DOHH2 (cell line): ENCODE measurements at regions not wholly inside any gene's neighbourhood (a gene's known extent, or its start where the extent isn't known, plus 50 kb on each side); places are given as distances from the start of the nearest gene placed in this dataset.

Source experiments
- CTCF ChIP-seq: fragments of 200-600 bp; sonication (generic); IDR thresholded peaks from one replicate; pipeline ENCODE4 v1.5.1; 2014; ENCODE audit warnings: antibody characterized with exemption, mild to moderate bottlenecking, low read depth, low read length; ENCODE audit not compliant: poor library complexity, severe bottlenecking
- EZH2phosphoT487 ChIP-seq: fragments of 200-600 bp; sonication (generic); IDR thresholded peaks from 2 replicates; pipeline ENCODE4 v1.6.1; 2017; ENCODE audit warnings: borderline replicate concordance, mild to moderate bottlenecking, antibody characterized with exemption, low read length, moderate library complexity, mixed read lengths

- no peak for TF ChIP-seq EZH2phosphoT487
- TF ChIP-seq CTCF = no peak
These were observed 476.9 kb downstream of the ZNF385D start for GRCh38 chr3:21274079-21274571.
